Chondrocyte (in vitro differentiated cells): ENCODE measurements at regions not wholly inside any gene's neighbourhood (a gene's known extent, or its start where the extent isn't known, plus 50 kb on each side); places are given as distances from the start of the nearest gene placed in this dataset.
A peak's percentile ranks its signal among the peaks of the same experiment; 100 is the strongest.
"Not testable (repeated sequence)": the region's sequence is repeated elsewhere in the genome, so short reads cannot be mapped to it uniquely, and the experiment has no call there.

ENCODE experiments used
- DNase-seq: peaks from one replicate; pipeline ENCODE4 v3.0.0; 2021; ENCODE audit warnings: mixed read lengths, low spot score
- H3K27ac Mint-ChIP-seq: one replicate; pipeline ENCODE4 v1.8.0; 2021; ENCODE audit warnings: mild to moderate bottlenecking, moderate library complexity, mixed read lengths; ENCODE audit not compliant: unreplicated experiment
- H3K27me3 Mint-ChIP-seq: 2 replicates; pipeline ENCODE4 v1.8.0; 2021; ENCODE audit warnings: low read depth, mixed read lengths
- H3K36me3 Mint-ChIP-seq: 2 replicates; pipeline ENCODE4 v1.8.0; 2021; ENCODE audit warnings: low read depth, mixed read lengths
- H3K4me1 Mint-ChIP-seq: 2 replicates; pipeline ENCODE4 v1.8.0; 2021; ENCODE audit warnings: low read depth, mild to moderate bottlenecking, mixed read lengths
- H3K4me3 Mint-ChIP-seq: one replicate; pipeline ENCODE4 v1.8.0; 2021; ENCODE audit warnings: mild to moderate bottlenecking, moderate library complexity, mixed read lengths; ENCODE audit not compliant: unreplicated experiment
- H3K9me3 Mint-ChIP-seq: 2 replicates; pipeline ENCODE4 v1.8.0; 2021; ENCODE audit warnings: low read depth, mixed read lengths

DNA sequence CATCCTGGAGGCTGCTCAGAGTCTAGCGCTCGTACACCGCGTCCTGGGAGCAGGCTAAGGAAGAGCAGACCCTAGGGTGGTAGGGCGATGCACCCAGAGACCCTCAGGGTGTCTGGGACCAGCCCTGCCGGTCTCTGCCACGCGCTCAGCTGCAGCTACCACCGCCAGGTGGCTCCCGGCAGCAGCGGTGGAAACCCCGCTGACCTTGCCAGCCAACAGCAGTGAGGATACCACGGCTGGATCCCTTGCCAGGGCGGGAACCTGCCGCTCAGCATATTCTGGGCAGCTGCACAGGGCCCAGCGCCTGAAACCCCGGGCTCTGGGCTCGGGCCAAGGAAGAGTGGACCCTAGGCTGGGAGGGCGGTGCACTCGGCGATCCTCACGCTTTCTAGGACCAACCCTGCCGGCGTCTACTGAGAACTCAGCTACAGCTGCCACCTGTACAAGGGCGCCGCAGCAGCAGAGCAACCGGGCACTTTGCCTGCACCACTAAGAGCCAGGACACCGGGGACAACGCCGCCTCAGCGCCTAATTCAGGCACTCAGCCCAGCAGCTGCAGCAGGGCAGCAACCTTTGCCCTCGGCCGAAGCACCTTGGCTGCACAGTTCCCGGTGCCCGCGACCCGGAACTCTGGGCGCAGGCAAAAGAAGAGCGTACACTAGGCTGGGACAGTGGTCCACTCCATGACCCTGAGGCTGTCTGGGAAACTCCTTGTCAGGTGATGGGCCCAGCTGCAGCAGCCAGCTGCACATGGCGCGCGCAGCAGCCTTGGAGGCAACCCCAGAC, 80.8 kb downstream of the POTEB2 start:
- not testable (repeated sequence) for H3K27me3 Mint-ChIP-seq, H3K27ac Mint-ChIP-seq, H3K4me1 Mint-ChIP-seq, H3K36me3 Mint-ChIP-seq, H3K9me3 Mint-ChIP-seq, DNase-seq, H3K4me3 Mint-ChIP-seq

DNA sequence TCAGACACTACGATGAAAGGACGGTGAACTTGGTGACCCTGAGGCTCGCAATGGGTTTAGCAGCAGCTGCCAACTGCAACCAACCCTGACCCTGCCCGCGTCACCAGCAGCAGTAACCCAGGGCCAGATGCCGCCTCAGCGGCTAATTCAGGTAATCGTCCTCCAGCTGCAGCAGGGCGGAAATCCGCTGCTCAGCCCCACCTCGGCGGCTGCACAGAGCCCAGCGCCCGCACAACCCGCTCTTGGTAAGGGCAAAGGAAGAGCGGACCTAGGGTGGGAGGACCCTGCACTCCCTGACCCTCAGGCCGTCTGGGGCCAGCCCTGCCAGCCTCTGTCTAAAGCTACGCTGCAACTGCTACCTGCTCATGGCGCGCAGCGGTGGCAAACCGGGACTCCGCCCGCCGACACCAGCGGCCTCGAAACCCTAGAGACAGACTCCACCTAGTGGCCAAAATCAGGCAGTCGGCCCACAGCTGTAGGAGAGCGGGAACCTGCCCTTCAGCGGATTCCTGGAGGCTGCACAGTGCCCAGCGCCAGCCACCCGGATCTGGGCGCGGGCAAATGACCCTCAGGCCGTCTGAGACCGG, 82.4 kb downstream of the POTEB2 start:
- not testable (repeated sequence) for H3K27me3 Mint-ChIP-seq, H3K9me3 Mint-ChIP-seq, H3K4me3 Mint-ChIP-seq, H3K27ac Mint-ChIP-seq, H3K4me1 Mint-ChIP-seq, DNase-seq, H3K36me3 Mint-ChIP-seq

DNA sequence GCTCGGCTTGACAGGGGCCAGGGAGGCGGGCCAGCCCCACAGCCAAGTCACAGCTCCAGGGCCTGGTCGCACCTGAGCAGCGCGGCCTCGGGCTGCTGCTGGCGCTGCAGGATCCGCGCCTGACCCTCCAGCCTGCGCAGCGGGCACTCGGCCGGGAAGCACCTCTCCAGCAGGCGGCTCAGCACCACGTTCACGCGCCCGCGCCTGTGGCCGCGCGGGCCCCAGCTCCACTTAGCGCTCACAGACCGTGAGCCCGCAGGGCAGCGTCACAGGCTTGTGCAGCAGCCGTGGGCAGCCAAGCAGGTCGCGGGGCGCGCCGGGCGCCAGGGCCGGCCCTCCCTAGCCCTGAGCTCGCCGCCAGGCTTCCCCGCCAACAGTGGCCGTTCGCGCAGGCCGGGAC, 90.7 kb downstream of the POTEB2 start:
- H3K27ac Mint-ChIP-seq, DNase-seq, H3K36me3 Mint-ChIP-seq, H3K4me1 Mint-ChIP-seq, H3K27me3 Mint-ChIP-seq, H3K4me3 Mint-ChIP-seq, H3K9me3 Mint-ChIP-seq: not testable (repeated sequence)

DNA sequence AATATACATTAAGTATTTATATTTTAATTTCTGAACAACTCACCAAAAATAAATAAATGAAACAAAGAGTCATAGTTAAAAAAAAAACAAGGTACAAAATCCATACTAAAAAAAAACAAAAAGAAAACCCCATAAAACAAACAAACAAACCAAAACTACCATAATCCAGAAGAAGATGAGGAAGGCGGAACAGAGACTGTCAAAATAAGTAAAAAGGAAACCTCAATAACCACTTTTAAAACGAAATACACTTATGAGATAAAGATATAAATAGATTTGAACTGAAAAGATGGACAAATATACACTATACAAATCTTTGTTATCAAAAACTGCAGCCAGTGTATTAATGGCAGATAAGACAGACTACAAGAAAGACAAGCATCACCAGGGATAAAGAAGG, 98.2 kb downstream of the POTEB2 start:
- H3K27me3 Mint-ChIP-seq, H3K4me3 Mint-ChIP-seq, H3K27ac Mint-ChIP-seq, H3K4me1 Mint-ChIP-seq, H3K36me3 Mint-ChIP-seq, H3K9me3 Mint-ChIP-seq, DNase-seq: not testable (repeated sequence)

GRCh38 chr15:20762422-20762821, 103.7 kb downstream of the POTEB2 start:
- not testable (repeated sequence) for H3K27ac Mint-ChIP-seq, H3K4me3 Mint-ChIP-seq, DNase-seq, H3K27me3 Mint-ChIP-seq, H3K4me1 Mint-ChIP-seq, H3K9me3 Mint-ChIP-seq, H3K36me3 Mint-ChIP-seq

DNA sequence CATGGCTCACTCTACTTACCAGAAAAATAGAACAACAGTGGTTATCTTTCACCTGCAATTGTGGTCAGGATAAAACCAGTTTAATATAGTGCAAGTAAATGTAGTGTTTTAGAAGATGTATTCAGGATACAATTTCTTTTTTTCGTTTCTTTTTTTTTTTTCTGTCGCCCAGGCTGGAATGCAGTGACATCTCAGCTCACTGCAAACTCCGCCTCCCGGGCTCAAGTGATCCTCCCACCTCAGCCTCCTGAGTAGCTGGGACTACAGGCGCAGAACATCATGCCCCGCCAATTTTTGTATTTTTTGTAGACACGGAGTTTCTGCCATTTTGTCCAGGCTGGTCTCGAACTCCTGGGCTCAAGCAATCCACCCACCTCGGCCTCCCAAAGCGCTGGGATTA, 109.7 kb downstream of the POTEB2 start:
- not testable (repeated sequence) for H3K27ac Mint-ChIP-seq, H3K9me3 Mint-ChIP-seq, DNase-seq, H3K4me1 Mint-ChIP-seq, H3K36me3 Mint-ChIP-seq, H3K4me3 Mint-ChIP-seq, H3K27me3 Mint-ChIP-seq

GRCh38 chr15:20755665-20756398, 110.3 kb downstream of the POTEB2 start:
- H3K4me3 Mint-ChIP-seq, H3K4me1 Mint-ChIP-seq, H3K27ac Mint-ChIP-seq, H3K9me3 Mint-ChIP-seq, H3K36me3 Mint-ChIP-seq, H3K27me3 Mint-ChIP-seq: not testable (repeated sequence)
- DNase-seq = peak; percentile 59

DNA sequence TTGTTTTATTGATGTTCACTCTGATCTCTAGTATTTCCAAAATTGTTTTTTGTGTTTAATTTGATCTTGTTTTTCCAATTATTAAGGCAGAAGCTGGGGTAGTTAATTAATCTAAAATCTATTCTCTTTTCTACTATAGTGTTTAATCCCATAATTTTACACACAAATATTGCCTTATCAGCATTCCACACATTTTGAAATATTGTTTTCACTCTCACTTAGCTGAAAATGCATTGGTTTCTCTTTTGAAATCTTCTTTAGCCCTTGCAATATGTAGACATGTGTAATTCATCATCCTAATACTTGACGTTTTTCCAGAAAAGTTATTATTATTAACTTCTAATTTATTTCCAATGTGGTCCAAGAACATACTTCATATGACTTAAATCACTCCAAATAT, 132.6 kb downstream of the POTEB2 start:
- not testable (repeated sequence) for H3K9me3 Mint-ChIP-seq, H3K4me1 Mint-ChIP-seq, H3K27me3 Mint-ChIP-seq

More for the DNA sequence above, 132.6 kb downstream of the POTEB2 start:
- DNase-seq, H3K4me3 Mint-ChIP-seq, H3K27ac Mint-ChIP-seq, H3K36me3 Mint-ChIP-seq: not testable (repeated sequence)
